OCI-LY7 (cell line): ENCODE measurements at regions not wholly inside any gene's neighbourhood (a gene's known extent, or its start where the extent isn't known, plus 50 kb on each side); places are given as distances from the start of the nearest gene placed in this dataset.

Experiments used
- BruUV-seq: library from RNA; stranded (reverse); fragments of 400-500 nt; replicated peaks from 2 replicates; lab custom pipeline; 2021; lab: Mats Ljungman, UMichigan
- CTCF ChIA-PET: fragments of 300-600 bp; sonication (Branson Sonifier 250); formaldehyde crosslinking; loops from one replicate; lab custom pipeline; 2022; ENCODE audit warnings: antibody characterized with exemption; ENCODE audit not compliant: unreplicated experiment; lab: Charles Lee
- POLR2A ChIA-PET: fragments of 300-600 bp; sonication (Branson Sonifier 250); formaldehyde crosslinking; loops from one replicate; lab custom pipeline; 2022; ENCODE audit warnings: antibody characterized with exemption; lab: Charles Lee
- DNase-seq: peaks from one replicate; pipeline ENCODE4 v3.0.0-alpha.2; 2015; ENCODE audit warnings: low spot score
- H2AFZ ChIP-seq: fragments of 200-600 bp; sonication (generic), shearing (Covaris generic); 2 replicates; pipeline ENCODE4 v1.6.1; 2014; ENCODE audit warnings: mild to moderate bottlenecking, antibody characterized with exemption, low read length, moderate library complexity
- H3K27ac ChIP-seq: fragments of 200-600 bp; sonication (generic); 2 replicates; pipeline ENCODE4 v1.5.1; 2014; ENCODE audit warnings: mixed run types, low read depth, mild to moderate bottlenecking, moderate library complexity, low read length, inconsistent platforms; ENCODE audit not compliant: poor library complexity, severe bottlenecking
- H3K36me3 ChIP-seq: fragments of 200-600 bp; sonication (generic); 2 replicates; pipeline ENCODE4 v1.6.1; 2014; ENCODE audit warnings: mild to moderate bottlenecking, antibody characterized with exemption, low read length, moderate library complexity, mixed read lengths; ENCODE audit not compliant: insufficient read depth
- H3K4me1 ChIP-seq: fragments of 200-600 bp; sonication (generic); 2 replicates; pipeline ENCODE4 v1.5.1; 2014; ENCODE audit warnings: mild to moderate bottlenecking, low read length; ENCODE audit not compliant: insufficient read depth, poor library complexity, severe bottlenecking
- H3K4me2 ChIP-seq: fragments of 200-600 bp; sonication (generic); 2 replicates; pipeline ENCODE4 v1.6.1; 2014; ENCODE audit warnings: mild to moderate bottlenecking, low read length
- H3K4me3 ChIP-seq: fragments of 200-600 bp; sonication (generic); 2 replicates; pipeline ENCODE4 v1.5.1; 2014; ENCODE audit warnings: mild to moderate bottlenecking, low read depth, low read length; ENCODE audit not compliant: poor library complexity, severe bottlenecking
- H3K79me2 ChIP-seq: fragments of 200-600 bp; sonication (generic); 2 replicates; pipeline ENCODE4 v1.6.1; 2016; ENCODE audit warnings: low read depth, mild to moderate bottlenecking, low read length, moderate library complexity, mixed read lengths; ENCODE audit not compliant: insufficient read depth
- H3K9me2 ChIP-seq: fragments of 200-600 bp; sonication (generic); 2 replicates; pipeline ENCODE4 v1.6.1; 2016; ENCODE audit warnings: mild to moderate bottlenecking, low read length, mixed read lengths; ENCODE audit not compliant: insufficient read depth
- H3K9me3 ChIP-seq: fragments of 200-600 bp; sonication (generic); 2 replicates; pipeline ENCODE4 v1.6.1; 2014; ENCODE audit warnings: mild to moderate bottlenecking, mixed run types, low read length, mixed read lengths
- H4K20me1 ChIP-seq: fragments of 200-600 bp; sonication (generic); 2 replicates; pipeline ENCODE4 v1.6.1; 2014; ENCODE audit warnings: mild to moderate bottlenecking, antibody characterized with exemption, low read length, moderate library complexity, mixed read lengths; ENCODE audit not compliant: insufficient read depth
- CTCF ChIP-seq: fragments of 200-600 bp; sonication (generic); conservative IDR thresholded peaks from 2 replicates; pipeline ENCODE4 v1.5.1; 2014; ENCODE audit warnings: mild to moderate bottlenecking, antibody characterized with exemption, low read length, moderate library complexity, mixed read lengths
- EZH2phosphoT487 ChIP-seq: fragments of 200-600 bp; sonication (generic); IDR thresholded peaks from 2 replicates; pipeline ENCODE4 v1.6.1; 2018; ENCODE audit warnings: low read depth, borderline replicate concordance, mild to moderate bottlenecking, mixed run types, antibody characterized with exemption, low read length, moderate library complexity, mixed read lengths
- intact Hi-C: fragments of 100-400 bp; cut with micrococcal nuclease; formaldehyde crosslinking; loops from one replicate; pipeline ENCODE4 v1.10.0; 2022; ENCODE audit not compliant: unreplicated experiment

DNA sequence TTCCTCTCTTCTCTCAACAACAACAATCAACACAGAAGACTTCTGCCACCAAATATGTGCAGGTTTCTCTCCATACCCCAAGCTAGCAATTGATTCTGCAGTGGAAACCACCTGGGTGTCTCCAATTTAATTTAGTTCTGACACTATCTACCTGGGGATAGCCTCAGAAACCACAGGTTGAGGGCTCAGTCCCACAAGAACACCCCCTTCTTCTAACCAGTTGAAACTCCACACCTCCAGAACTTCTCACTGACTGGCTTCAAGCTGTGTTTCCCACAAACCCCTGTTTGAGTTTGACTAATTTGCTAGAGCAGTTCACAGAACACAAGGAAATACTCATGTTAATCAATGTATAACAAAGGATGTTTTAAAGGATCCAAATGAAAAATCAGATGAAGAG lies 52.5 kb upstream of the SPTLC3 start:
- no peak overlapping the region for H3K4me3 ChIP-seq
- no peaks in the 10 kb centered on the region for H3K9me3 ChIP-seq
- CTCF ChIA-PET: no interaction called here
- no peaks in the 10 kb centered on the region for H3K4me1 ChIP-seq
- BruUV-seq: no TSS peak
- TF ChIP-seq EZH2phosphoT487 (no peak), CTCF (no peak)
- H3K36me3 ChIP-seq: no peaks in the 10 kb centered on the region
- H3K4me2 ChIP-seq: no peak overlapping the region
- H3K79me2 ChIP-seq: no peaks in the 10 kb centered on the region
- intact Hi-C loops: no loop called here
- no peaks in the 10 kb centered on the region for H3K9me2 ChIP-seq
- H4K20me1 ChIP-seq: no peaks in the 10 kb centered on the region
- H2AFZ ChIP-seq: no peak overlapping the region
- H3K27ac ChIP-seq: no peak overlapping the region
- no peak for DNase-seq
- POLR2A ChIA-PET: interaction anchor here (0.8 kb wide), 1 partner anchor 116 kb away, joined by 6 read pairs; no protein-coding TSS in a partner anchor

DNA sequence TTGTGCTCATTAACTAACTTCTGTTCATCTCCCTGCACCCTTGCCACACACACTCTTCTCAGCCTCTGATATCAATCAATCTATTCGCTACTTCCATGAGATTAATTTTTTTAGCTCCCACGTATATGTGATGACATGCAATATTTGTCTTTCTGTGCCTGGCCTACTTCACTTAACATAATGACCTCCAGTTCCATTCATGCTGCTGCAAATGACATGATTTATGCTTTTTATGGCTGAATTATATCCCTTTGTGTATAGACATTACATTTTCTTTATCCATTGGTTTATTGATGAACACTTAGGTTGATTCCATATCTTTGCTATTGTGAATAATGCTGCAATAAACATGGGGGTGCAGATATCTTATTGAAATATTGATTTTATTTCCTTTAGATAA lies 50.8 kb upstream of the SPTLC3 start:
- Histone ChIP-seq H3K27ac (no peak overlapping the region), H3K79me2 (no peaks in the 10 kb centered on the region), H4K20me1 (no peaks in the 10 kb centered on the region), H2AFZ (no peak overlapping the region), H3K4me3 (no peak overlapping the region), H3K4me1 (no peaks in the 10 kb centered on the region), H3K4me2 (no peak overlapping the region), H3K9me2 (no peaks in the 10 kb centered on the region), H3K9me3 (no peaks in the 10 kb centered on the region), H3K36me3 (no peaks in the 10 kb centered on the region)
- CTCF ChIA-PET: no interaction called here
- BruUV-seq: no TSS peak
- TF ChIP-seq EZH2phosphoT487: no peak
- TF ChIP-seq CTCF: no peak
- DNase-seq: no peak
- POLR2A ChIA-PET: no interaction called here
- intact Hi-C loops: no loop called here
